Lower leg skin (tissue), 3 donors: ENCODE measurements at regions not wholly inside any gene's neighbourhood (a gene's known extent, or its start where the extent isn't known, plus 50 kb on each side); places are given as distances from the start of the nearest gene placed in this dataset.

ENCODE experiments used
- POLR2A ChIP-seq, 2 donors: fragments of 450-650 bp; IDR thresholded peaks; one replicate each; pipeline ENCODE4 v1.6.1; 2016 to 2017; ENCODE audit warnings: antibody characterized with exemption in 2 of 2, mild to moderate bottlenecking in 1 of 2, moderate library complexity in 1 of 2
- TF ChIP-seq, protein P1 (sequence below), 3 donors: fragments of 450-650 bp; IDR thresholded peaks; one replicate each; pipeline ENCODE4 v1.5.1; 2016; ENCODE audit warnings: antibody characterized with exemption in 3 of 3, mild to moderate bottlenecking in 3 of 3, moderate library complexity in 2 of 3

DNA sequence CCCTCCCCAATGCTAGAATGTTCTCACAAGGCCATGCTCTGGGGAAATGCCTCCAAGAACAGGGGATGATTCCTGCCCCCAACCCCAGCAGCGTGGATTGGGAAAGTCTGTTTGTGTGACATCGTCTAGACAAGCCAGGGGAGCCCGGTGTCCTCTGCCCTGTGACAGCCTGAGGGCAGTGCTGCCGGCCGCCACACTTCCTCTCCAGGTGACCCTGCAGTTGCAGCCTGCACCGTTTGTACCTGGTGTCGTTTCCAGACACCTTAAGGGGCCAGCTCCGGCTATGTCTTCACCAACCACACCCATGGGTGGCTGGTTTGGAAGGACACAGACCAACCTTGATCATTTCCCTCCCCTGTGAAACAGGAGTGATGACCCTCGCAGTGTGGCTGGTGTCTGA, 372.6 kb downstream of the BCL11B start:
- TF ChIP-seq, protein P1, sequence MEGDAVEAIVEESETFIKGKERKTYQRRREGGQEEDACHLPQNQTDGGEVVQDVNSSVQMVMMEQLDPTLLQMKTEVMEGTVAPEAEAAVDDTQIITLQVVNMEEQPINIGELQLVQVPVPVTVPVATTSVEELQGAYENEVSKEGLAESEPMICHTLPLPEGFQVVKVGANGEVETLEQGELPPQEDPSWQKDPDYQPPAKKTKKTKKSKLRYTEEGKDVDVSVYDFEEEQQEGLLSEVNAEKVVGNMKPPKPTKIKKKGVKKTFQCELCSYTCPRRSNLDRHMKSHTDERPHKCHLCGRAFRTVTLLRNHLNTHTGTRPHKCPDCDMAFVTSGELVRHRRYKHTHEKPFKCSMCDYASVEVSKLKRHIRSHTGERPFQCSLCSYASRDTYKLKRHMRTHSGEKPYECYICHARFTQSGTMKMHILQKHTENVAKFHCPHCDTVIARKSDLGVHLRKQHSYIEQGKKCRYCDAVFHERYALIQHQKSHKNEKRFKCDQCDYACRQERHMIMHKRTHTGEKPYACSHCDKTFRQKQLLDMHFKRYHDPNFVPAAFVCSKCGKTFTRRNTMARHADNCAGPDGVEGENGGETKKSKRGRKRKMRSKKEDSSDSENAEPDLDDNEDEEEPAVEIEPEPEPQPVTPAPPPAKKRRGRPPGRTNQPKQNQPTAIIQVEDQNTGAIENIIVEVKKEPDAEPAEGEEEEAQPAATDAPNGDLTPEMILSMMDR (IDR thresholded peaks at IDR 0.05) = no peak
- no peak for TF ChIP-seq POLR2A (IDR thresholded peaks at IDR 0.05)
